Hepatocyte (in vitro differentiated cells): ENCODE measurements at regions not wholly inside any gene's neighbourhood (a gene's known extent, or its start where the extent isn't known, plus 50 kb on each side); places are given as distances from the start of the nearest gene placed in this dataset.

Experiments
- DNase-seq: peaks from one replicate; pipeline ENCODE4 v3.0.0-alpha.2; 2016; ENCODE audit warnings: low spot score
- H2AFZ ChIP-seq: fragments of 200-600 bp; sonication (generic); 2 replicates; pipeline ENCODE4 v1.6.0; 2016; ENCODE audit warnings: antibody characterized with exemption, mild to moderate bottlenecking
- H3K27ac ChIP-seq: fragments of 200-600 bp; sonication (generic); 2 replicates; pipeline ENCODE4 v1.5.1; 2016; ENCODE audit warnings: mild to moderate bottlenecking
- H3K27me3 ChIP-seq: fragments of 200-600 bp; sonication (generic); 2 replicates; pipeline ENCODE4 v1.6.1; 2016
- H3K36me3 ChIP-seq: fragments of 200-600 bp; sonication (generic); replicated peaks from 2 replicates; pipeline ENCODE4 v1.5.1; 2016; ENCODE audit warnings: low read depth; ENCODE audit not compliant: insufficient read depth
- H3K4me1 ChIP-seq: fragments of 200-600 bp; sonication (generic); 2 replicates; pipeline ENCODE4 v1.5.1; 2016; ENCODE audit warnings: mild to moderate bottlenecking, moderate library complexity; ENCODE audit not compliant: insufficient read depth
- H3K4me2 ChIP-seq: fragments of 200-600 bp; sonication (generic); 2 replicates; pipeline ENCODE4 v1.6.0; 2016
- H3K4me3 ChIP-seq: fragments of 200-600 bp; sonication (generic); 2 replicates; pipeline ENCODE4 v1.5.1; 2016; ENCODE audit warnings: mild to moderate bottlenecking
- H3K79me2 ChIP-seq: fragments of 200-600 bp; sonication (generic); 2 replicates; pipeline ENCODE4 v1.6.0; 2017; ENCODE audit warnings: mild to moderate bottlenecking
- H3K9me2 ChIP-seq: fragments of 200-600 bp; sonication (generic); replicated peaks from 2 replicates; pipeline ENCODE4 v1.6.0; 2017; ENCODE audit warnings: mild to moderate bottlenecking; ENCODE audit not compliant: insufficient read depth
- H3K9me3 ChIP-seq: fragments of 200-600 bp; sonication (generic); 2 replicates; pipeline ENCODE4 v1.5.1; 2016; ENCODE audit warnings: low read depth, mild to moderate bottlenecking
- H4K20me1 ChIP-seq: fragments of 200-600 bp; sonication (generic); 2 replicates; pipeline ENCODE4 v1.6.0; 2016; ENCODE audit warnings: mild to moderate bottlenecking; ENCODE audit not compliant: insufficient read depth, poor library complexity, severe bottlenecking
- CTCF ChIP-seq: fragments of 200-600 bp; sonication (generic); IDR thresholded peaks from 2 replicates; pipeline ENCODE4 v1.5.1; 2016; ENCODE audit warnings: antibody characterized with exemption, mild to moderate bottlenecking; ENCODE audit not compliant: poor library complexity
- EZH2 ChIP-seq: fragments of 200-600 bp; sonication (generic); IDR thresholded peaks from 2 replicates; pipeline ENCODE4 v1.6.1; 2016; ENCODE audit warnings: antibody characterized with exemption, mild to moderate bottlenecking, borderline replicate concordance
- EZH2phosphoT487 ChIP-seq: fragments of 200-600 bp; sonication (generic); IDR thresholded peaks from one replicate; pipeline ENCODE4 v1.6.1; 2018; ENCODE audit warnings: antibody characterized with exemption, mild to moderate bottlenecking, low read depth, moderate library complexity; ENCODE audit not compliant: unreplicated experiment, severe bottlenecking
- WGBS: methylation state at CpG from one replicate; pipeline ENCODE4 v1.1.6; 2016; ENCODE audit warnings: low lambda C conversion rate; ENCODE audit errors: missing lambda C conversion rate; 5-methylcytosine and 5-hydroxymethylcytosine counted together

GRCh38 chr21:15174923-15175322 lies 110.1 kb upstream of the NRIP1 start:
- Histone ChIP-seq H2AFZ (no peak overlapping the region), H3K4me2 (no peak overlapping the region), H3K79me2 (no peaks in the 10 kb centered on the region), H3K4me1 (no peaks in the 10 kb centered on the region), H3K36me3 (no peaks in the 10 kb centered on the region), H3K27ac (no peak overlapping the region), H3K4me3 (no peak overlapping the region), H3K9me2 (no peaks in the 10 kb centered on the region), H3K27me3 (no peaks in the 10 kb centered on the region), H3K9me3 (no peaks in the 10 kb centered on the region), H4K20me1 (no peaks in the 10 kb centered on the region)
- TF ChIP-seq CTCF (no peak), EZH2phosphoT487 (no peak), EZH2 (no peak)
- WGBS = 100% methylated on average over 3 of the region's 3 CpGs
- no peak for DNase-seq

GRCh38 chr21:15182731-15183130 lies 117.9 kb upstream of the NRIP1 start:
- Histone ChIP-seq H3K79me2 (no peaks in the 10 kb centered on the region), H2AFZ (no peak overlapping the region), H3K27ac (no peak overlapping the region), H3K27me3 (no peaks in the 10 kb centered on the region), H3K4me3 (no peak overlapping the region), H4K20me1 (no peaks in the 10 kb centered on the region), H3K36me3 (no peaks in the 10 kb centered on the region), H3K4me2 (no peak overlapping the region), H3K9me3 (no peaks in the 10 kb centered on the region), H3K4me1 (no peaks in the 10 kb centered on the region), H3K9me2 (no peaks in the 10 kb centered on the region)
- DNase-seq = no peak
- TF ChIP-seq EZH2phosphoT487 (no peak), EZH2 (no peak), CTCF (no peak)
- WGBS = 87% methylated on average over 4 of the region's 4 CpGs

- Histone ChIP-seq H3K27me3 (no peaks in the 10 kb centered on the region), H3K36me3 (no peaks in the 10 kb centered on the region), H3K9me3 (no peaks in the 10 kb centered on the region), H3K4me2 (no peak overlapping the region), H3K9me2 (no peaks in the 10 kb centered on the region), H3K27ac (no peak overlapping the region), H3K4me1 (no peaks in the 10 kb centered on the region), H4K20me1 (no peaks in the 10 kb centered on the region), H3K4me3 (no peak overlapping the region), H2AFZ (no peak overlapping the region), H3K79me2 (no peaks in the 10 kb centered on the region)
- DNase-seq = no peak
- 78% methylated on average over 5 of the region's 5 CpGs for WGBS
- no peak for TF ChIP-seq EZH2
- no peak for TF ChIP-seq CTCF
- no peak for TF ChIP-seq EZH2phosphoT487
These were observed 119.0 kb upstream of the NRIP1 start for GRCh38 chr21:15183813-15184257.

GRCh38 chr21:15190412-15190811 lies 125.6 kb upstream of the NRIP1 start:
- H3K36me3 ChIP-seq = no peaks in the 10 kb centered on the region
- H3K4me1 ChIP-seq = no peaks in the 10 kb centered on the region
- H3K27me3 ChIP-seq = no peaks in the 10 kb centered on the region
- DNase-seq = no peak
- H2AFZ ChIP-seq = no peak overlapping the region
- no peaks in the 10 kb centered on the region for H4K20me1 ChIP-seq
- TF ChIP-seq EZH2 (no peak), CTCF (no peak), EZH2phosphoT487 (no peak)
- H3K79me2 ChIP-seq = no peaks in the 10 kb centered on the region
- H3K4me2 ChIP-seq = no peak overlapping the region
- H3K9me3 ChIP-seq = no peaks in the 10 kb centered on the region
- whole genome bisulfite sequencing = 96% methylated on average over 3 of the region's 3 CpGs
- H3K27ac ChIP-seq = no peak overlapping the region
- H3K4me3 ChIP-seq = no peak overlapping the region
- H3K9me2 ChIP-seq = no peaks in the 10 kb centered on the region
